ENCODE measurements at regions not wholly inside any gene's neighbourhood (a gene's known extent, or its start where the extent isn't known, plus 50 kb on each side); places are given as distances from the start of the nearest gene placed in this dataset.

- TF ChIP-seq, protein P1, sequence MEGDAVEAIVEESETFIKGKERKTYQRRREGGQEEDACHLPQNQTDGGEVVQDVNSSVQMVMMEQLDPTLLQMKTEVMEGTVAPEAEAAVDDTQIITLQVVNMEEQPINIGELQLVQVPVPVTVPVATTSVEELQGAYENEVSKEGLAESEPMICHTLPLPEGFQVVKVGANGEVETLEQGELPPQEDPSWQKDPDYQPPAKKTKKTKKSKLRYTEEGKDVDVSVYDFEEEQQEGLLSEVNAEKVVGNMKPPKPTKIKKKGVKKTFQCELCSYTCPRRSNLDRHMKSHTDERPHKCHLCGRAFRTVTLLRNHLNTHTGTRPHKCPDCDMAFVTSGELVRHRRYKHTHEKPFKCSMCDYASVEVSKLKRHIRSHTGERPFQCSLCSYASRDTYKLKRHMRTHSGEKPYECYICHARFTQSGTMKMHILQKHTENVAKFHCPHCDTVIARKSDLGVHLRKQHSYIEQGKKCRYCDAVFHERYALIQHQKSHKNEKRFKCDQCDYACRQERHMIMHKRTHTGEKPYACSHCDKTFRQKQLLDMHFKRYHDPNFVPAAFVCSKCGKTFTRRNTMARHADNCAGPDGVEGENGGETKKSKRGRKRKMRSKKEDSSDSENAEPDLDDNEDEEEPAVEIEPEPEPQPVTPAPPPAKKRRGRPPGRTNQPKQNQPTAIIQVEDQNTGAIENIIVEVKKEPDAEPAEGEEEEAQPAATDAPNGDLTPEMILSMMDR (IDR thresholded peaks at IDR 0.05) = no peak
- no peak for TF ChIP-seq POLR2A (IDR thresholded peaks at IDR 0.05)
- ATAC-seq (no peak), DNase-seq (peak in 3 of 4 donors; percentile 38 to 60 (median 46))
- Histone ChIP-seq H3K27ac (no peak overlapping the region), H3K27me3 (no peaks in the 10 kb centered on the region), H3K4me3 (no peak overlapping the region), H3K36me3 (replicated peaks in 1 of 2; ENCODE audit: insufficient read depth in 1 of 2, low read depth in 2 of 2) (no peaks in the 10 kb centered on the region), H3K9me3 (no peaks in the 10 kb centered on the region), H3K4me1 (peaks cover 6% of the 10 kb centered on the region)
- 46 to 69% methylated on average over 11 to 18 of the region's 18 CpGs for WGBS, 2 donors
- intact Hi-C loops (cut with DNase I) = no loop called here
Measured at GRCh38 chr16:85256190-85256739, 144.0 kb upstream of the CIBAR2 start.

DNA sequence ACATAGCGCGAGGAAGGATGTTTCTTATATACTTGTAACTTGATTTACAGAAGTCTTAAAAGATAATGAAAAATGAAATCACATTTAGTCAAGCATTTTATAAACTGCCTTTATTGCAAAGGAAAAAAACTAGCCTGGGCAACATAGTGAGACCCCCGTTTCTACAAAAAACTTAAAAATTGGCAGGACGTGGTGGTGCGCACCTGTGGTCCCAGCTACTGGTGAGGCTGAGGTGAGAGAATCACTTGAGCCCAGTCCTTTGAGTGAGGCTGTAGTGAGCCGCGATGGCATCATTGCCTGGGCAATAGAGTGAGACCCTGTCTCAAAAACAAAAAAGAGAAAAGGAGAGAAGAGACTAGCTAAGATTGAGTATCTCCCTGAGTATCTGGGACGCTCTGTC lies 145.2 kb upstream of the CIBAR2 start:
- H3K27ac ChIP-seq = no peak overlapping the region
- no peaks in the 10 kb centered on the region for H3K27me3 ChIP-seq
- H3K4me1 ChIP-seq = peaks cover 6% of the 10 kb centered on the region
- ATAC-seq = no peak
- WGBS, 2 donors = 92 to 93% methylated on average over 8 of the region's 8 CpGs
- DNase-seq = no peak
- H3K36me3 ChIP-seq (replicated peaks in 1 of 2; ENCODE audit: insufficient read depth in 1 of 2, low read depth in 2 of 2) = no peaks in the 10 kb centered on the region
- TF ChIP-seq POLR2A (IDR thresholded peaks at IDR 0.05) = no peak
- TF ChIP-seq, protein P1 (IDR thresholded peaks at IDR 0.05) = no peak
- H3K9me3 ChIP-seq = no peaks in the 10 kb centered on the region
- intact Hi-C loops (cut with DNase I) = no loop called here
- H3K4me3 ChIP-seq = no peak overlapping the region

- Histone ChIP-seq H3K4me3 (no peak overlapping the region), H3K4me1 (peaks cover 6% of the 10 kb centered on the region), H3K27ac (no peak overlapping the region), H3K27me3 (no peaks in the 10 kb centered on the region), H3K36me3 (replicated peaks in 1 of 2; ENCODE audit: insufficient read depth in 1 of 2, low read depth in 2 of 2) (no peaks in the 10 kb centered on the region), H3K9me3 (no peaks in the 10 kb centered on the region)
- DNase-seq (no peak), ATAC-seq (no peak)
- TF ChIP-seq POLR2A (IDR thresholded peaks at IDR 0.05) = no peak
- TF ChIP-seq, protein P1 (IDR thresholded peaks at IDR 0.05) = no peak
- intact Hi-C loops (cut with DNase I) = no loop called here
- WGBS, 2 donors = 73 to 100% methylated on average over 3 to 12 of the region's 12 CpGs
Measured at GRCh38 chr16:85258166-85258565, 145.9 kb upstream of the CIBAR2 start.

DNA sequence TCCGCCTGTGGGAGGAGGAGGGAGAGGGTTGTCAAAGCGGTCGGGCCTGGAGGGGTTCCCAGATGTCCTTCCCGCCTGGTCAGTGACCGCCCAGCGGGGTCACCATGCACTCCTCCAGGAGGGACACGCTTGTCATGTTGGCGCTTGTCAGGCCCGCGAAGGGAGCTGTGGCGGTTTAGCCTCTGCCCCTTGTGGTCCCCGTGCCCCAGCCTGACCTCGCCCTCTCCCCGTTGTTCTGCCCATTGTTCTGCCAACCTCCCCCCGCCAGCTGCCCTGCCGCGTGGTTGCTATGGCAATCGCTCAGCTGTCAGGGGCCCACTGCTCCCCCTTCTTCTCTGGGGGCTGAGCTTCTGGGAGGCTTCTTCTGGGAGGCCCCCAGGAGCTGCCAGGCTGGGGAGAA lies 146.4 kb upstream of the CIBAR2 start:
- TF ChIP-seq, protein P1 (IDR thresholded peaks at IDR 0.05) = no peak
- no peak for TF ChIP-seq POLR2A (IDR thresholded peaks at IDR 0.05)
- intact Hi-C loops (cut with DNase I) = no loop called here
- no peak overlapping the region for H3K27ac ChIP-seq
- no peaks in the 10 kb centered on the region for H3K9me3 ChIP-seq
- no peak for ATAC-seq
- no peaks in the 10 kb centered on the region for H3K36me3 ChIP-seq (replicated peaks in 1 of 2; ENCODE audit: insufficient read depth in 1 of 2, low read depth in 2 of 2)
- H3K27me3 ChIP-seq = no peaks in the 10 kb centered on the region
- no peak for DNase-seq
- H3K4me3 ChIP-seq = no peak overlapping the region
- peaks cover 6% of the 10 kb centered on the region for H3K4me1 ChIP-seq
- whole genome bisulfite sequencing, 2 donors = 72 to 79% methylated on average over 9 to 18 of the region's 18 CpGs

DNA sequence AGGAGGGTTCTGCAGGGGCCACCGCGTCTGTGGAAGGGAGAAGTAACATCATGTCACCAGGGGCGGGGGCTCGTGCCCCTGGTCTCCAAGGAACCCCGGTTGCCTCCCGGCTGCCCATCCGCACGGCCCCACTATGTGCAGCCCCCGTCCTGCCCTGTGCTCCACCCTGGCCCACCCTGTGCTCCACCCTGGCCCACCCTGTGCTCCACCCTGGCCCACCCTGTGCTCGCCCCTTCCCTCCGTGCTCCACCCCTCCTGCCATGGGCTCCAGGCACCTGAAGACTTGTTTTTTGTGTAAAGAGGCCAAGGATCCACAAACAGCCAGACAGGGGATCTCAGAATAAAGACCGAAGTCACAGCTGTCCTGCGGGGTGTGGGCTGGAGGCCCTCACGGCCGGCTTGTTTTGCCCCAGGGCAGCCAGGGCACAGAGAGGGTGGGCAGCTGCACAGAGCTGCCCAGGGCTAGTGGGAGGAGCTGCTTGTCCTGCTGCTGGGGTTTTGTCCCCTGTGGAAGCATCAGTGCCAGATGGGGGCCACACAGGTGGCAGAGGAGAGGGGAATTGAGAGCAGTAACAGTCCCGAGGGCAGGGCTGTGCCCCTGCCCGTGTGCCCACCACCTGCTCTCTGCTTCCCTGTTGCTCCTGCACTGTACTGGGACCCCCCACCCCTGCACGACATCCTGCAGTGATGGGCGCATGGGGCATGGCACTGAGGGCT lies 147.0 kb upstream of the CIBAR2 start:
- ATAC-seq (no peak), DNase-seq (no peak)
- WGBS, 2 donors = 86 to 89% methylated on average over 15 to 17 of the region's 19 CpGs
- TF ChIP-seq, protein P1 (IDR thresholded peaks at IDR 0.05) = no peak
- no peak for TF ChIP-seq POLR2A (IDR thresholded peaks at IDR 0.05)
- Histone ChIP-seq H3K36me3 (replicated peaks in 1 of 2; ENCODE audit: insufficient read depth in 1 of 2, low read depth in 2 of 2) (no peaks in the 10 kb centered on the region), H3K9me3 (no peaks in the 10 kb centered on the region), H3K27ac (no peak overlapping the region), H3K4me1 (peaks cover 6% of the 10 kb centered on the region), H3K27me3 (no peaks in the 10 kb centered on the region), H3K4me3 (no peak overlapping the region)
- intact Hi-C loops (cut with DNase I) = no loop called here

Measured in body of pancreas (tissue), 4 donors.